ENCODE measurements at regions not wholly inside any gene's neighbourhood (a gene's known extent, or its start where the extent isn't known, plus 50 kb on each side); places are given as distances from the start of the nearest gene placed in this dataset.

DNA sequence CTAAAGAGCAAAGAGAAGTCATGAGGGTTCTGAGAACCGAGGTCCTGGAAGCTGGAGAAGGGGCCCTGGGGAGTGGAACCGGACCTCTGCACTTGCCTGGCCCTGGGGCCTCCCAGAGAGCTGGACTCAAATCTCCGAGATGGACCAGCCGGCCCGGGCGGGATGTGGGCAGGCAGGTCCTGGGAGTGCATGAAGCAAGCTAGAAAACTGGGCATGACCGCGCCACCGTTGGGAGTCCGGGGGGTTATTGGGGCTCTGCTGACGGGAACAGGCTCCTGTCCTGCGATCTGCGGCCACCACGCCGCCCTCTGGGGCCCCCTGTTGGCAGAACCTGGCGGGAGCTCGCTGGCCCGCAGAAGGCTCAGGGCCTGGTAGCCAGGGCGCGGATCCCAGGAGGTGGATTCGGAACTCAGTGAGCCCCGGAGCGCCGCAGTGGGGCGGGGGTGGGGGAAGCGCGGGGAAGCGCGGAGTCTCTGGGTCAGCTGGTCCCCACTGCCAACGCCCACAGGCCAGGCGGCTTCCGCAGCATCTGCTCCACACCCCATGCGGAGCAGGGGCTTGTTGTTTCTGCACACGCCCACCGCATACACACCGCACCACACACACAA lies 150.6 kb downstream of the ERCC6L2 start:
- TF ChIP-seq ZFX (IDR thresholded peaks at IDR 0.05): no peak
- TF ChIP-seq, protein P1, sequence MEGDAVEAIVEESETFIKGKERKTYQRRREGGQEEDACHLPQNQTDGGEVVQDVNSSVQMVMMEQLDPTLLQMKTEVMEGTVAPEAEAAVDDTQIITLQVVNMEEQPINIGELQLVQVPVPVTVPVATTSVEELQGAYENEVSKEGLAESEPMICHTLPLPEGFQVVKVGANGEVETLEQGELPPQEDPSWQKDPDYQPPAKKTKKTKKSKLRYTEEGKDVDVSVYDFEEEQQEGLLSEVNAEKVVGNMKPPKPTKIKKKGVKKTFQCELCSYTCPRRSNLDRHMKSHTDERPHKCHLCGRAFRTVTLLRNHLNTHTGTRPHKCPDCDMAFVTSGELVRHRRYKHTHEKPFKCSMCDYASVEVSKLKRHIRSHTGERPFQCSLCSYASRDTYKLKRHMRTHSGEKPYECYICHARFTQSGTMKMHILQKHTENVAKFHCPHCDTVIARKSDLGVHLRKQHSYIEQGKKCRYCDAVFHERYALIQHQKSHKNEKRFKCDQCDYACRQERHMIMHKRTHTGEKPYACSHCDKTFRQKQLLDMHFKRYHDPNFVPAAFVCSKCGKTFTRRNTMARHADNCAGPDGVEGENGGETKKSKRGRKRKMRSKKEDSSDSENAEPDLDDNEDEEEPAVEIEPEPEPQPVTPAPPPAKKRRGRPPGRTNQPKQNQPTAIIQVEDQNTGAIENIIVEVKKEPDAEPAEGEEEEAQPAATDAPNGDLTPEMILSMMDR (conservative IDR thresholded peaks at IDR 0.05): no peak
- no peak overlapping the region for H3K27ac ChIP-seq

DNA sequence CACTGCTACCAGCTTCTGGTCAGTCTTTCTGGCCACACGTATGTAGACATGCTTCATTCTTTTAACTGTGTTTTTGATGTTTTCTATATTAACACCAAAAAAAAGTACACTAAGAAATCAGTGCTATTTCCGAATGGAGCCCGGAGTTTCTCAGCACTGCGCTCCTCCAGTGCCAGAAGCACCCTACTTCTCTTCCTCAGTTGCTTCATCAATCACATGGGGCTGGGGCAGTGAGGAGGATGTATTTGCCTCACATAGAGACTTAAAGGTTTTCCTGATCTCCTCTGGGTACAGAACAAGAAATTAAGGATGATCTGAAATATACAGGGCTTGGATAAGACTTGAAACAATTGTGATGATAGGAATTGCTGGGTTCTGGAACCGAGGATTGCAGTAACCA lies 148.0 kb downstream of the ERCC6L2 start:
- TF ChIP-seq ZFX (IDR thresholded peaks at IDR 0.05): no peak
- TF ChIP-seq, protein P1 (conservative IDR thresholded peaks at IDR 0.05): no peak
- H3K27ac ChIP-seq: no peak overlapping the region

DNA sequence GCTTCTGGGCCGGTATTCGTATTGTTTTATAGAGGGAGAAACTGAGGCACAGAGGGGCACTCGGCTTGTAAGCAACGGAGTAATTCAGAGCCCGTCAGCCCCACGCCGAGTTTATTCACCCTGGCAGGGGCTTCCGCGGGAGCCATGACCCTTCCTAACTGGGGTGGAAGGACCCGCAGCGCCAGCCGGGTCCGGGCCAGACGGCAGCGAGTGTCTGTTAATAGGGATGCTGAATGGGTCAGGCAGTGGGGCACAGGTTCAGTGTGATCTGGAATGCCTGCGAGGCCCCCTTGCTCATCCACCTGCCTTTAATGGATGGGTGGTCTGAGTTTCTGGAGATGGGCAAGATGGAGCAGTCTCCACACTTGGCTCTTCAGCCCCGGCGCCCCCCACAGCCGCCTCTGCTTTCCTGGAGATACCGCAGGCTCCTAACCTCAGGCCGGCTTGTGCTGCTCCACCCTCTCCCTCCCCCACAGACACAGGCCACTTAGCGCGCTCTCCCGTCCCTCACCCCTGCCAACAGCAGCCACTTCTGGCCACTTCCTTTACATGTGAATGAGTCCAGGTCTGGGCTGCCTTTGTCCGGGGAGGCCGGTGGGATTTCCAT lies 147.1 kb downstream of the ERCC6L2 start:
- no peak for TF ChIP-seq ZFX (IDR thresholded peaks at IDR 0.05)
- TF ChIP-seq, protein P1 (conservative IDR thresholded peaks at IDR 0.05): no peak
- H3K27ac ChIP-seq: no peak overlapping the region

DNA sequence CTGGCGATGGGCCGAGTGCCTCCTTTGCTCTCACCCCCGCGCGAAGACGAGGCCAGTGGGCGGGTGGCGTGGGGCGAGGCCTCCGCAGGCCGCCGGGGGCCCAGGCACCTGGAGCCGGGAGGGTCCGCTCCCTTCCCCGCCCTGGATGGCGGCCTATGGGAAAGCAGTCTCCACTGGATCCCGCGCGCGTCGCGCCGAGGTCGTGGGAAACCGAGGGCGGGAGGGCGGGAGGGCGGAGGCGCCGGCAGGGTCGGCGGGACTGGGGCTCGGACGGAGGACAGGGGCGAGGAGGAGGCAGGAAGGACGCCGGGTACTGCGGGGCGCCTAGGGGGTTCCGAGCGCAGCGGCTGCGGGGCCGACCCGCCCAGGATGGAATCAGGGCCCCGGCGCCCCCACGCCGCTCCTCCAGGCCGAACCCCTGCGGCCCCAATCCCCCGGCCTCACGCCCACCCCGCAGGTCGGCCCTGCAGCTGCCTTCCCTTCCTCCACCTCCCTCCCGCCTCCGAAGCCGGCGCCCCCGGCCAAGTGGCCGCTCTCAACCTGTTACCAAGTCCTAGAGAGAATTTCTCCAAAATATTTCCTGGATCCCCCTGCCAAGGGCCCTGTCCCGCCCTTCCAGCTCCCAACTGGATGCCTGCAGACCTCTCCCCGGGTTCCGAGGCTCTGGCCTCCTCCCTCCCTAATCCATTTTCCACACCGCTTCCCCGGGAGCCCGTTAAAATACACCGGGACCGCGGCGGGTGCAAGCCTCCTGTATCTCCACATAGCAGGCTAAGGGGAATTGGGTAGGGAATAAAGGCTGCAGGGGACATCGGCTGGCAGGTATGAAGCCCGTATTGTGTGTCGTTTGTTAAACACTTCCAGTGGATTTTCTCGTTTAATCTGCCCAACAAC lies 146.3 kb downstream of the ERCC6L2 start:
- TF ChIP-seq, protein P1 (conservative IDR thresholded peaks at IDR 0.05): no peak
- TF ChIP-seq ZFX (IDR thresholded peaks at IDR 0.05): no peak
- H3K27ac ChIP-seq: no peak overlapping the region

DNA sequence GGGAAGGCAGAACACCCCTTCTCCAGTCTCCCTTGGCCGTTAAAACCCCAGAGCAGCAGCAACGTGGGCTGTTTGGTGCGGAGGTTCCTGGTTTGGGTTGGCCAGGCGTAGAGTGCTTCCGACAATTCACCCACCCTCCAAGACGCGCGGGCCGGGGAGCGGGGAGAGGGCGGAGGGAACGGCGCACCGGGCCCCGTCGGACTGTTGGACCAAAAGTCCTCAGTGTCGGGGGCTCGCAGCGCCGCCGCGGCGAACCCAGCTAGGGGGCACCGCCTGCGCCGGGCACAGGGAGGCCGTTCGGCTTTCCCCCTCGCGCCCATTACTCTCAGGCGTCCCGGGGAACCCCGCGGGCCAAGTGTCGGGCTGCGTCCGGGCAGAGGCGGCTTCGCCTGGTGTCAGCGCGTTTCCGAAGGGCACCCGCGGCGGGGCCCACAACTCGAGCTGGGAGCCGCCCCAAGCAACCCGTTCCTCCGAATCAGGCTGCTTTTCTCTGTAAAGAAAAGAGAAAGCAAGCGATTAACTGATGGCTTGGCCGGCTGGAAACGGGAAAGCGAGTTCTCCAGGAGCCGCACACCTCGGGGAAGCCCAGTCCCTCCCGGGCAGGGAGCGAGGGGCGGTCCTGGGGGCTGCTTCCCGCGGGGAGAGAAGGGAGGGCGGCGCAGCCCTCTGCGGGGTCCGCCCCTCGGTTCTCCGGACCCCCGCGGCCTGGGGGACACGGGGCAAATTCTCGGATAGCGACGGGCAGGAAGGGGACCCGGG lies 145.5 kb downstream of the ERCC6L2 start:
- no peak overlapping the region for H3K27ac ChIP-seq

DNA sequence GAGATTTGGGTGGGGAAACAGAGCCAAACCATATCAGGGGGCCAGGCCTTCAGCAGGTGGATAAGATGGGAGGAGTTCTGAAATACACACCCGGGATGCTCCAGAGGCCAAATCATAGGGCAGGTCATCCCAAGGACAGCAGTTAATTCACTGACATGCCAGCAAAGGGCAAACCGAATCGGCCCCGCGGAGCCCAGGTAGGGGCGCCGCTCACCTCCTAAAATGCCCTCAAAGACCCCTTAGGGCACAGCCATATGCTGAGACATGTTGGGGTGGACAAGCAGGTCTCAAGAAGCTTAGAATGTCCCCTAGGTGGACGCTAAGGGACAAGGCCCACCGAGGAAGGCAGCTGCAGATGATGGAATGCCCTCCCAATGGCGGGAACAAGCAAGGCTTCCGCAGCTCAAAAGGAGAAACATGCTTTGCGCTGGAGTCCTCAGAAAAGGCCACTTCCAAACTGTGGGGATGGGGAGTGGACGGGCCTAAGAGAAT lies 144.9 kb downstream of the ERCC6L2 start:
- TF ChIP-seq, protein P1 (conservative IDR thresholded peaks at IDR 0.05): no peak
- TF ChIP-seq ZFX (IDR thresholded peaks at IDR 0.05): no peak
- no peak overlapping the region for H3K27ac ChIP-seq

More for the DNA sequence above, 145.5 kb downstream of the ERCC6L2 start:
- no peak for TF ChIP-seq ZFX (IDR thresholded peaks at IDR 0.05)
- TF ChIP-seq, protein P1 (conservative IDR thresholded peaks at IDR 0.05): no peak

All from C4-2B (cell line).